ENCODE measurements at regions not wholly inside any gene's neighbourhood (a gene's known extent, or its start where the extent isn't known, plus 50 kb on each side); places are given as distances from the start of the nearest gene placed in this dataset.
A peak's percentile ranks its signal among the peaks of the same experiment; 100 is the strongest.

- Histone ChIP-seq H2BK20ac (ENCODE audit: low read depth, low read length, poor library complexity, severe bottlenecking) (no peak overlapping the region), H3K79me2 (ENCODE audit: insufficient read depth, low read length) (no peaks in the 10 kb centered on the region), H2AFZ (ENCODE audit: low read length) (no peak overlapping the region), H3K23me2 (ENCODE audit: insufficient read length, low read depth, low read length, poor library complexity, severe bottlenecking) (no peaks in the 10 kb centered on the region), H3K4me1 (ENCODE audit: insufficient read depth, low read length) (no peaks in the 10 kb centered on the region), H3K14ac (ENCODE audit: insufficient read depth, low read length) (no peak overlapping the region), H2BK120ac (ENCODE audit: low read depth, low read length, poor library complexity, severe bottlenecking) (no peak overlapping the region), H2AK5ac (ENCODE audit: insufficient read length, low read length) (no peak overlapping the region), H3K79me1 (ENCODE audit: insufficient read depth, low read depth, low read length, poor library complexity, severe bottlenecking) (no peaks in the 10 kb centered on the region), H4K91ac (ENCODE audit: insufficient read length, low read depth, low read length) (no peak overlapping the region), H2BK15ac (ENCODE audit: low read depth, low read length) (no peak overlapping the region), H4K8ac (replicated peaks; ENCODE audit: insufficient read length, low read depth, low read length) (no peak overlapping the region), H3K23ac (ENCODE audit: insufficient read length, low read depth, low read length) (no peak overlapping the region), H3K27ac (ENCODE audit: insufficient read length, low read depth, low read length) (no peak overlapping the region), H3K4me2 (ENCODE audit: insufficient read depth, insufficient read length, low read length) (no peak overlapping the region), H3K9me3 (ENCODE audit: control insufficient read depth, low read depth, low read length) (peaks cover 7% of the 10 kb centered on the region), H3T11ph (ENCODE audit: low read length) (no peak overlapping the region), H3K9ac (ENCODE audit: extremely low read depth, insufficient read length, low read length) (no peak overlapping the region), H3K27me3 (ENCODE audit: insufficient read depth, low read length) (no peaks in the 10 kb centered on the region), H2BK5ac (ENCODE audit: insufficient read length, low read length) (no peak overlapping the region), H4K20me1 (ENCODE audit: control insufficient read depth, insufficient read depth, insufficient read length) (no peaks in the 10 kb centered on the region), H3K18ac (ENCODE audit: insufficient read length, low read depth, low read length) (no peak overlapping the region), H4K5ac (ENCODE audit: insufficient read length, low read depth, low read length) (no peak overlapping the region), H3K4ac (ENCODE audit: low read depth, low read length) (no peak overlapping the region), H3K56ac (ENCODE audit: insufficient read length, low read depth, low read length) (no peak overlapping the region), H2BK12ac (ENCODE audit: insufficient read length, low read depth, low read length) (no peak overlapping the region)
- Mint-ChIP-seq H3K9me3 (peaks cover 15 to 20% of the 10 kb centered on the region in 2 experiments), H3K27me3 (ENCODE audit: low read depth) (no peaks in the 10 kb centered on the region), H3K4me3 (no peak overlapping the region), H3K27ac (peak overlapping the region in 1 of 3 experiments; percentile 58; a peak in 2 of 7 replicates), H3K4me1 (peaks cover 0 to 2% of the 10 kb centered on the region in 2 experiments; a peak in 2 of 4 replicates), H3K36me3 (ENCODE audit: insufficient read depth in 1 of 3, low read depth in 3 of 3) (peaks cover 12 to 17% (median 13%) of the 10 kb centered on the region in 3 experiments)
- DNase-seq: peak; percentile 44
- TF ChIP-seq CTCF (conservative IDR thresholded peaks at IDR 0.05): peak; percentile 62
- WGBS (ENCODE audit: extremely low coverage, insufficient read length, low lambda C conversion rate): no CpG with 5 or more reads among the region's 7 CpGs
These were observed 245.9 kb upstream of the DDHD1 start for GRCh38 chr14:53399057-53399456.
